Spleen (tissue), 11 donors: ENCODE measurements at regions not wholly inside any gene's neighbourhood (a gene's known extent, or its start where the extent isn't known, plus 50 kb on each side); places are given as distances from the start of the nearest gene placed in this dataset.

Experiments
- DNase-seq: peaks from one replicate; pipeline ENCODE4 v3.0.0-alpha.2; 2020
- H3K27ac ChIP-seq, 8 donors: fragments of 200-600 bp; sonication (generic) in 7 of 8; 1 replicate in 4 of 8; 2 replicates in 4 of 8; pipeline versions ENCODE4 v1.5.0 to v1.8.0; 2016 to 2021; ENCODE audit warnings: inconsistent platforms in 4 of 8, mild to moderate bottlenecking in 4 of 8, moderate library complexity in 1 of 8
- H3K27me3 ChIP-seq, 7 donors: fragments of 200-600 bp; sonication (generic) in 6 of 7; replicated peaks in 1 of 7; 1 replicate in 4 of 7; 2 replicates in 3 of 7; pipeline versions ENCODE4 v1.5.0 to v1.8.0; 2016 to 2021; ENCODE audit warnings: inconsistent platforms in 3 of 7, mild to moderate bottlenecking in 1 of 7
- H3K36me3 ChIP-seq, 6 donors: fragments of 200-600 bp; sonication (generic) in 5 of 6; 1 replicate in 4 of 6; 2 replicates in 2 of 6; pipeline versions ENCODE4 v1.5.0 to v1.8.0; 2016 to 2021; ENCODE audit warnings: inconsistent platforms in 2 of 6
- H3K4me1 ChIP-seq, 6 donors: fragments of 200-600 bp; sonication (generic) in 5 of 6; 1 replicate in 3 of 6; 2 replicates in 3 of 6; pipeline versions ENCODE4 v1.5.0 to v1.8.0; 2016 to 2021; ENCODE audit warnings: inconsistent platforms in 3 of 6
- H3K4me3 ChIP-seq, 8 donors: fragments of 200-600 bp; sonication (generic) in 7 of 8; 1 replicate in 4 of 8; 2 replicates in 4 of 8; pipeline versions ENCODE4 v1.5.0 to v1.8.0; 2016 to 2021; ENCODE audit warnings: inconsistent platforms in 4 of 8, mild to moderate bottlenecking in 4 of 8, moderate library complexity in 2 of 8
- H3K9me3 ChIP-seq, 8 donors: fragments of 200-600 bp; sonication (generic) in 7 of 8; 1 replicate in 4 of 8; 2 replicates in 4 of 8; pipeline versions ENCODE4 v1.5.0 to v1.8.0; 2016 to 2021; ENCODE audit warnings: inconsistent platforms in 4 of 8
- CTCF ChIP-seq, 11 experiments: fragments of 200-600 bp in 7 of 11; fragments of 450-650 bp in 4 of 11; sonication (generic) in 4 of 11; IDR thresholded peaks in 8 of 11; conservative IDR thresholded peaks in 3 of 11; 1 replicate in 7 of 11; 2 replicates in 4 of 11; pipeline versions ENCODE4 v1.4.0 to v1.8.0; 2016 to 2021; ENCODE audit warnings: antibody characterized with exemption in 11 of 11, inconsistent platforms in 4 of 11, mild to moderate bottlenecking in 1 of 11
- POLR2A ChIP-seq, 3 donors: fragments of 450-650 bp; IDR thresholded peaks; one replicate each; pipeline ENCODE4 v1.5.1; 2017; ENCODE audit warnings: antibody characterized with exemption in 3 of 3, mild to moderate bottlenecking in 1 of 3
- POLR2AphosphoS5 ChIP-seq, 3 donors: sonication (generic); formaldehyde crosslinking; IDR thresholded peaks; one replicate each; pipeline ENCODE4 v1.5.1; 2017; ENCODE audit warnings: antibody characterized with exemption in 3 of 3
- WGBS, 5 donors: extraction: QIAGEN DNeasy Blood & Tissue Kit in 3 of 5; methylation state at CpG; one replicate each; pipeline versions ENCODE4 v1.1.5 to v1.1.7; 2013 to 2018; 5-methylcytosine and 5-hydroxymethylcytosine counted together
- intact Hi-C: fragments of 100-400 bp; cut with DNase I; formaldehyde crosslinking; loops from one replicate; pipeline ENCODE4 v1.15.0; 2023; ENCODE audit warnings: low total_unique reads
- donor health status: healthy with polysubstance abuse.
- donor health status: DM: no; HTN: no; CAD: no; lungs with moderate emphysema.
- donor health status: DM: no; HTN: no; CAD: no.
- donor health status: Bipolar disorder and iron deficiency.
- donor health status: healthy.
- donor health status: DM: no; HTN: no; CAD: no.
- donor health status: DM: yes; HTN: yes; CAD: no.

GRCh38 chr2:34266908-34267697 lies 668.0 kb upstream of the FAM98A start:
- Histone ChIP-seq H3K9me3 (peaks cover 0 to 3% (median 0%) of the 10 kb centered on the region in 8 donors), H3K4me3 (no peak overlapping the region), H3K27ac (no peak overlapping the region), H3K27me3 (no peaks in the 10 kb centered on the region), H3K4me1 (no peaks in the 10 kb centered on the region), H3K36me3 (no peaks in the 10 kb centered on the region)
- TF ChIP-seq POLR2A (IDR thresholded peaks at IDR 0.05) (no peak), CTCF (IDR thresholded peaks at IDR 0.05 in 8 of 11, conservative IDR thresholded peaks at IDR 0.05 in 3 of 11) (no peak)
- 82 to 90% (median 86%) methylated on average over 9 of the region's 9 CpGs for WGBS, 5 donors
- no peak for DNase-seq
- intact Hi-C loops, result no loop called here

GRCh38 chr2:34261701-34262100 lies 662.6 kb upstream of the FAM98A start:
- Histone ChIP-seq H3K9me3 (peaks cover 0 to 10% (median 0%) of the 10 kb centered on the region in 8 donors), H3K4me1 (no peaks in the 10 kb centered on the region), H3K27ac (no peak overlapping the region), H3K36me3 (no peaks in the 10 kb centered on the region), H3K4me3 (no peak overlapping the region), H3K27me3 (no peaks in the 10 kb centered on the region)
- intact Hi-C loops, result no loop called here
- no peak for DNase-seq
- TF ChIP-seq CTCF (IDR thresholded peaks at IDR 0.05 in 8 of 11, conservative IDR thresholded peaks at IDR 0.05 in 3 of 11) (no peak), POLR2AphosphoS5 (IDR thresholded peaks at IDR 0.05) (no peak), POLR2A (IDR thresholded peaks at IDR 0.05) (no peak)
- WGBS, 5 donors, result 81 to 95% (median 87%) methylated on average over 6 of the region's 6 CpGs

GRCh38 chr2:34254272-34254878 lies 655.3 kb upstream of the FAM98A start:
- WGBS, 5 donors, result 62 to 87% (median 75%) methylated on average over 2 of the region's 2 CpGs
- DNase-seq, result no peak
- H3K27me3 ChIP-seq, result no peaks in the 10 kb centered on the region
- TF ChIP-seq CTCF (IDR thresholded peaks at IDR 0.05 in 8 of 11, conservative IDR thresholded peaks at IDR 0.05 in 3 of 11), result no peak
- H3K36me3 ChIP-seq, result no peaks in the 10 kb centered on the region
- no peak overlapping the region for H3K4me3 ChIP-seq
- intact Hi-C loops, result no loop called here
- H3K27ac ChIP-seq, result no peak overlapping the region
- H3K4me1 ChIP-seq, result no peaks in the 10 kb centered on the region
- H3K9me3 ChIP-seq, result no peaks in the 10 kb centered on the region

GRCh38 chr2:34252111-34252510 lies 653.0 kb upstream of the FAM98A start:
- intact Hi-C loops, result no loop called here
- Histone ChIP-seq H3K9me3 (no peaks in the 10 kb centered on the region), H3K4me1 (no peaks in the 10 kb centered on the region), H3K4me3 (no peak overlapping the region), H3K27me3 (no peaks in the 10 kb centered on the region), H3K27ac (no peak overlapping the region), H3K36me3 (no peaks in the 10 kb centered on the region)
- 40 to 64% (median 53%) methylated on average over 3 of the region's 3 CpGs for WGBS, 5 donors
- TF ChIP-seq POLR2AphosphoS5 (IDR thresholded peaks at IDR 0.05) (no peak), POLR2A (IDR thresholded peaks at IDR 0.05) (no peak), CTCF (IDR thresholded peaks at IDR 0.05 in 8 of 11, conservative IDR thresholded peaks at IDR 0.05 in 3 of 11) (no peak)
- no peak for DNase-seq
